ENCODE measurements at regions not wholly inside any gene's neighbourhood (a gene's known extent, or its start where the extent isn't known, plus 50 kb on each side); places are given as distances from the start of the nearest gene placed in this dataset.

DNA sequence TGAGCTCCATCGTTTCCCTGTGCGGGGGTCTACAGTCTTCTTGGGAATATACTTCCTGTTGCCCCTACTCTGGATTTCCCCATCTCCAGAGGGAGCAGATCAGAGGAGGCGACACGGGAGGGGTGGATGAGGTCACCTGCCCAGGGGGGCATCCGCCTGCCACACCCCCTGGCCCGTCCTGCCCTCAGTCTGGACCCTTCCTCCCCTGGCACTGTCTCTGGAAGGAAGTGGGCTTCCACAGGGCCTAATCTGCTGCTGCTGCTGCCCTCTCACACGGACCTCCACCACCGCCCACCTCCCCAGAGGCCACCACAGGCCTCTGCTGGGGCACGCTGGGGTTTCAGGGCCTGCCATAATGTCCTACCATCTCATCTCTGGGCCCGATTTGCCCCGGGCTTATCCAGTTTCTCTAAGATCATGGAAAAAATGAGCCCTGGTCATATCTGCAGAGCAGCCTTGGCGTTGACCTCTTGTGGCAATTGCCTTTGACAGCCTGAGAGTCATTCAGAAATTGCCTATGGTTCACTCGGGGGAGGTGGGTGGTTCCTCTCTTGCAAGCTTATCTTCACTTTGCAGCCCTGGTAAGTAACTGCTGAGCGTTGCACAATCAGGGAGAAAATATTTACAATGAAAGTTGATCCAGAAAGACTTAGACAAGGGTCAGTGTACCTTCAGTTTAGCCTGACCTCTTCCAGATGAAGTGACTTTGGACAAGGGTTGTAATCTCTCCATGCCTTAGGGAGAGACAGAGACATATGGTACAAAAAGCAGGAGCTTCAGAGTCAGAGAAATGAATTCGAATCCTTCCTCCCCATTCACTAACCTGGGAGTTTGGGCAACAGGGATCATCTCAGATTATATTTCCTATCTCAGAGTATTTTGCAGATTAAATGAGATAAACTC is 252.4 kb downstream of the TOMM20 start:
- DNase-seq = peak; percentile 28

DNA sequence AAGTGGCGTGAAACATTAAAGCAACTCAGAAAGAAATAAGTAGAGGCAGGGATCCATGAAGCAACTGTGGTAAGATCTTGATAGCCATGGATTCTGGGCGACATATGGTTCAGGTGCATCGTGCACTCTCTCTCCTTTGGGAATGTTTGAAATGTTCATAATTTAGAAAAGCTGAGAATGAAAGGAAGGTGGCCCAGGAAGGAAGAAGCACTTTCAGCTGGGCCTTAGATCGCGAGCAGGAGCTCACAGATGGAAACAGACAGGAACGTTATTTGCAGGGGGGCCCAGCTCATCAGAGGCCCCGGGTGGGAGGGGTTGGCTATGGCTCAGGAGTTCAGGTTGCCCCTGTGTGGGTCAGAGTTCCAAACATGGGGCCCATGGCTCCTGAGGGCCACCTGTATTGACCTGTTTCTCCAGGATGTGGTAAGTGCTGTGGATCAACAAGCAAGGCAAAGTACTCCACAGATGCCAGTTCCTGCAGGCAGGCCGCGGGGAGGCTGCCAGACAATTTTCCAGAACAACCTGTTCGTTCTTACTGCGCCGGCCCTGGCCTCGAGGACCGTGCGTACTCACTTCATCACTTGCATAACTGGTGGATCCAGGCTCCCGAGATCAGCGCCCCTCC is 253.2 kb downstream of the TOMM20 start:
- DNase-seq = no peak

DNA sequence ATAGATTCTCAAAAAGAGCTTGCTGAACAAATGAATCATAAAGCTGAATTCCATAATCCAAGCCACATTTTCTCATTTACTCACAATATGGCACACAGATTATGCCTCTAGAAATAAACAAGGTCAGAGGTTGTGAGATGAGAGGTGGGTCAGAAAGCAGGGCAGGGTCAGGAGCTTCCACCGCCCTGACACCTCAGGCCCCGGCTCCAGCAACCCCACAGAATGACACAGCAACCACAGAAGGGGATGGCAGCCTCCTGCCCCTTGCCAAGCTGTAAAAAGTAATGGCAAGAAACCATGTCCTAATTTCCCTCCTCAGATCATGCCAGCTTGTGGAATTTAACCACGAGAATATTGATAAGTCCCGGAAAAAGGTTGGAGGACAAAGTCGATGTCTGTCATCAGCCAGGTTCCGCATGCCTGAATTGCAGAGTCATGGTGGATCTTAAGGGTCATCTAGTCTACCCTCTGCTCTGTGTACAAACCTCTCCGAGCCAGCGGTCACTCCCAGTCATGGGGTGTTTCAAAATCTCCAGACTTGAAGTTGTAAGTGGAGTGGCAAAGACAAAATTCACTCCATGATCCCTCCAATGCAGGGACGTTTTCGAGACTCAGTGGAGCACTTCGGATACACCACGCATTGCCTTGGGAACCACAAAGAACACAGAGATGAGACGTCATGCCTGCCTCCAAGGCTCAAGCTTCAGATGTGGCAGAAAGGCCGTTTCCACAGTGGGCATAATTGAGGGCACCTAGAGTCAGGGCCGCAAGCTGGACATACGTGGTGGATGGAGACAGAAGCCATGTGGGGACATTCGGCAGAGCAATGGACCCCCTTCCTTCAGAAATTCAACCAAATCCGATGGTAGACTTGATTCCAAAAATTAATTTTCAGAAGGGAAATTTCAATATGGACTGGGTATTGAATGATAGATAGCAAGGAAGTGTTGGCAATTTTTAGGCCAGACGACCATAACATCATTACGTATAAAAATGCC is 254.0 kb downstream of the TOMM20 start:
- DNase-seq = peak; percentile 23

DNA sequence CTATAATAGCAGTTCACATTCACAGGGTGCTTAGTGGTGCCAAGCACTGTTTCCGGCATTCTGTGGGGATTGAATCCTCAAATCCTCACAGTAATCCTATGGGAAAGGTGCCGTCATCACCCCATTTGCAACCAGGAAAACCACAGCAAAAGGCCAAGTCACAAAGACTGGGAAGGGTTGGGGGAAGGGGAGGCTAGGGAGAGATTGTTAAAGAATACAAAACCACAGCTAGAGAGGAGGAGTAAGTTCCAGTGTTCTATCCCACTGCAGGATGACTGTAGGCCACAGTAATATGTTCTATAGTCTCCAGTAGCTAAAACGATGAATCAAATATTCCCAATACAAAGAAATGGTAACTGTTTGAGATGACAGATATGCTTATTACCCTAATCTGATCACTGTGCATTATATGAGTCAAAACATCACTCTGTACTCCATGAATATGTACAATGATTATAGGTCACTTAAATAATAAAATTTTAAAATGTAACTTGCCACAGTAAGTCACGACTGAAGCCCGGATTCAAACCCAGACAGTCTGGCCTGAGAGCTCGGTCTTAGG is 256.8 kb downstream of the TOMM20 start:
- no peak for DNase-seq

DNA sequence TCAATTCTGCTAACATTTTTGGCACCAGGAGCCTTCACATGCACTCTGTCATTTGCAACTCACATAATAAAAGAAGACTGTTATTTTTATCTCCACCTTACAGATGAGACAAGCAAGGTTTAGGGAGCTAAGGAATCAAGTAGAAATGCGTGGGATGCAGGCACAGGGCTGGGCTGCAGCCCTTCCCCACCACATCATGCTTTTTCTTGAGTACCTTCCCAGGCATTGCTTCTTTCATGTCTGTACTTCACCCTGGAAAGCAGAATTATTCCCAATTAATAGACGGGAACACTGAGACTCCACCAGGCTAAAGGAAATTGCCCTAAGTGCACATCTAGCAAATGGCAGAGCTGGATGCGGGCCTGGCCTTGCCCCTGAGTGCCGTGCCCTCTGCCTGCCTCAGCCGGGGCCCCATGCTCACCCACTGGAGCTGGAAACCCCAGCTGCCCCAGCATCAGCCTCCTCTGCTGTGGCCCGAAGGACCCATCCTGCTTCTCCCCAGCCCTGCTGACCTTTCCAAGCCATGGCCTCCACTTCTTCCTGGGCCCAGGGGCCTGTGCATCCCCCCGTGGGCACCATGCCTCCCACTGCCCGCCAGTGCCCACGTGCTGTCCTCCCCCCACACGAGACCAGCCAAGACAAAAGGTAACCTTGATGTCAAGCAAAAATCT is 257.5 kb downstream of the TOMM20 start:
- DNase-seq = no peak

DNA sequence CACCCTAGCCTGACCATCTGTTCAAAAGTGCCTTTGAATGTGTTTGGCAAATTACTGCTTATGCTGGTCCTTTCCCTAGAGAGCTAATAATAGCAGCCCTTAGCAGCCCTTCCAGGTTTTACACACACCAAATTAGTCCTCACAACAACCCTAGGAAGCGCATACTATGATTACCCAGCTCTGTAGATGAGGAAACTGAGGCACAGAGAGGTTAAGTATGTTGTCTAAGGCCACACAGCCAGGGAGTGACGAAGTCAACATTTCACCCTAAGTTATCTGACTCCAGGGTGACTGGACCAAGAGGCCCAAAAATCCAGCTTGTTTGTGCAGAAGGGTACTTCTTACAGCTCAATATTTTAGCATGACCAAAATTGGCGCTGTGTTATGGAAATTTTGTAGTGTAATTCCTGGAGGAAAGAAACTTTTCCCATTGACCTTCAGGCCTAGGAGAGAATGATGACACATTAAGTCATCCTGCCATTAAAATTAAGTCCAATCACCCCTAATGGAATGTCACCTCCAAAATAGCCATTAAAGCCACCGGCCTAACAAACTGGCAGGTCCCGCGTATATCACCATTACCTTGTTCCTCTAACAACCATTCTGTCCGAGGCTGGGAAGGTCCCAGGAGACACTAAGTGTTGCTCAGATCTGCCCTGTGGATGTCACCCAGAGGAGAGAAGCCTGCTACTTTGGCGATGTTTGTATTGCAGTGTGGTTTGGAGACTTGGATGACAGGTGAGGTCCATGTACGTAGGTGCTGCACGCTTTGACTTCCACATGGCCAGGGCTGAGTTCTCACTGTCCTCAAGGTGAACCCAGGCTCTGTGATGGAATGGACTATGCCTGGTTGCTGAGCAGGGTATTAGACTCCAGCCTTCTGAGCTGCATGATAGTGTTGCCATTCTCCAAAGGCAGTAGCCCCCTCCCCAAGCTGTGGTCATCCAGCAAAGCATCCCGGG is 258.3 kb downstream of the TOMM20 start:
- no peak for DNase-seq

DNA sequence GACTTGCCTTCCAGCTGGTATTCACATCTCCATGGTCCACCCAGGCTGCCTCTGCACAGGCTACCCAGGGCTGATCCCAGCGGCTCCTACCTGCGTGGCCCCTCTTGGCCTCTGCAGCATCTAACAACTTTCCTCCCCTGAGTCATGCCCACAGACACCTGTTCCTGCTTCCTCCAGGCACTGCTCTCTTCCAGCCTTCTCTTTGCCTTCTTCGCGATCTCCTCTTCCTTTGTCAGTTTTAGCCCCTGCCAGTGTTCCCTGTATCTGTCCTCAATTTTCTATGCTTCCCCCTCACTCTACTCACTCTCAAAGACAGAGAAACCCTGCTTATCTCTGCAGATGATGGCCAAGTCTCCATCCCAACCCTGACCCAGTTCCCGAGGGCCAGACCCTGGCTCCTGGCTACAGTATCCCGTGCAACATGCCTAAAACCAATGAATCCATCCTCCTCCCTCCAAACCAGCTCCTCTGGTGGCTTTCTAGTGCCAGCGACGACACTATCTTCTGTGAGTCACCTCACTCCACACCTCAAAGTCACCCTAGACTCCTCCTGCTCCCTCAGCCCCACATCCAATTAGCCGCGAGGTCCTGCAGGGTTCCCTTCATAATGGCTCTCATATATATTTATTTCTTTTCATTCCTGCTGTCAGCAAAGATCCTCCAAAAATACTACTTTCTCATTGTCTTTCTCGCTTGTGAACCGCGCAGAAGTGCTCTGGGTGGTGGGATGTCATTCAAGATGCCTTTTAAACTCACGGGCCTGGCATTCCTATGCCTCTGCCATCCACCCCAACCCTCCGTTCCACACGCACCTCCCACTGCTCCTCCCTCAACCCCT is 259.2 kb downstream of the TOMM20 start:
- no peak for DNase-seq

DNA sequence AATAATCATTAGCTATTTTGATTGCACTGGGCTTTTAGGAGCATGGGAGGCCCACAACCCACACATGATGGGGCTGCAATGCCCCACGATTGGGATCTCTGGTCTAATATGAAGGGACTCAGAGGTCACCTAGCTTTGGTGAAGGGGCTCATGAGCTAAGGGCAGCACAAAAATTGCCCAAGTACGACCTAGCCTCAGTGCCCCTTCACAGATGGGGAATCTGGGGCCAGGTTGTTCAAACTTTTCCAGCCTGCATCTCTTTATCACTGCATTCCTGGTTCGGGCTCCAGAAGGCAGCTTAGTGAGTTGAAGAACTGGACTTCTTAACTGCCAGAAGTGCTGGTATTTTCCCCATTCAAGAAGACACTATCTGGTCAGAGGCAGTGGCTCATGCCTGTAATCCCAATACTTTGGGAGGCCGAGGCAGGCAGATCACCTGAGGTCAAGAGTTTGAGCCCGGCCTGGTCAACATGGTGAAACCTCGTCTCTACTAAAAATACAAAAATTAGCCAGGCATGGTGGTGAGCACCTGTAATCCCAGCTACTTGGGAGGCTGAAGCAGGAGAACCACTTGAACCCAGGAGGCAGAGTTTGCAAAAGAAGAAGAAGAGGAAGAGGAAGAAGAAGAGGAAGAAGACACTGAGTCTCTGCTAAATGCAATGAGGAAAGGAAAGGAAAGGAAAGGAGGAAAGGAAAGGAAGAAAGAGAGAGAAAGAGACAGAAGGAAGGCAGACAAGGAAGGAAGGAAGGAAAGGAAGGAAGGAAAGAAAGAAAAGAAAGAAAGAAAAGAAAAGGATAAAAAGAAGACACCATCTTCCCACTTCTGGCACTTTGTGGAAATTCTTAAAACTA is 258.5 kb upstream of the IRF2BP2 start:
- no peak for DNase-seq

DNA sequence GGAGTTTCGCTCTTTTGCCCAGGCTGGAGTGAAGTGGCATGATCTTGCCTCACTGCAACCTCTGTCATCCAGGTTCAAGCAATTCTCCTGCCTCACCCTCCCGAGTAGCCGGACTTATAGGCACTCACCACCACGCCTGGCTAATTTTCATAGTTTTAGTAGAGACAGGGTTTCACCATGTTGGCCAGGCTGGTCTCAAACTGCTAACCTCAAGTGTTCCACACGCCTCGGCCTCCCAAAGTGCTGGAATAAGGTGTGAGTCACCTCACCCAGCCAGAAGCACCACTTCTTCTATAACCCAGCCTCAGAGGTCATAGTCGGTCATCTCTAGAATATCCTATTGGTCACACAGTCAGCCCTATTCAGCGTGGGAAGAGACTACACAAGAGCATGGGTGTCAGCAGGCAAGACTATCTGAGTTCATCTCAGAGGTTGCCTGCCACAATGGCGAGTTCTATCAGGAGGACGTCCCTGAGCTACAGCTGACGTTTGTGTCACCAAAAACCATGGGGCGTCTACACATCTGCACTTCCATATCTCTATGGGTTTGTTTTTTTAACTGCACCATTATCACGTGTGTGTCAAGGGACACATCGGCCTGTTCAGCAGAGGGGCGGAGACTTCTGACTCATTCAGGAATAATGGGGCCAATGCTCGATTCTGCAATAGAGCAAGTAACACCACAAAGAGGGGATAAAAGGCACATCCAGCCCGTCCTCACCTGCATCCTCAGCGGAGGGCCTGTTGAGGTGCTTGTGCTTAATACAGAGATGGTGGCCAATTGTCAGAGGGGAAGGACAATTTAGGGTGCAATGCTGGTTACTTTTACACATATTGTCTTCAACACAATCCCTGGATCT is 256.3 kb upstream of the IRF2BP2 start:
- peak; percentile 72 for DNase-seq

DNA sequence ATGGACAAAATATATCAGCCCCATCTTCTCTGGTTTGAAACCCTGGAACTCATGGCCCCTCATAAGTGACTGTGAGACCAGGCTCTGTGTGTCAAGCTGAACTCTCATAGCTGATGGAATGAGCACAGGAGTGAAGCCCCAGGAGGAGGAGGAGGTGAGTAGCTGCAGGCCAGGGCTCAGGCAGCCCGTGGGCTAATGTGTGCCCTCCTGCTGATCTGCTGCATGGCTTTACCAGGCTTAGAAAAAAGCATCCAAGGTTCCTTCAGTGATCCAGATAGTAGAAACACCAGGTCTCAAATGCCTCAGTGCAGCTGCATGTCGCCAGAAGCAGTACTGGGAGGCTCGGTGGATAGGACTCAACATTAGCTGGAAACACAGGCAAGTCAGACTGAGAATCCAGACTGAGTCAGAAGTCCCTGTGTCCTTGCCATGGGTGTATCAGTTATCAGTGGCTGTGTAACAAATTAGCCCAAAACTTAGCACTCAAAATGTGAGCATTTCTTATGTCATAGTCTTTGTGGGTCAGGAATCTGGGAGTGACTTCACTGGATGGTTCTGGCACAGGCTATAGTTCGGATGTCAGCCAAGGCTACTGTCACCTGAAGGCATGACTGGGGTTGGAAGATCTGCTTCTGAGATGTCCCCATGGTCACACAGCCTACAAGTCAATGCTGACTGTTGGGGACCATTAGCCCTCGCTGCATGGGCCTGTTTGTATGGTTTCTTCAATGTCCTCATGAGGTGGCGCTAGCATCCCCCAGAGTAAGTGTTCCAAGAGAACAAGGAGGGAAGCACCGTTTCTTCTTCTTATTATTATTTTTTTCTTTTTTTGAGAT is 255.4 kb upstream of the IRF2BP2 start:
- no peak for DNase-seq

DNA sequence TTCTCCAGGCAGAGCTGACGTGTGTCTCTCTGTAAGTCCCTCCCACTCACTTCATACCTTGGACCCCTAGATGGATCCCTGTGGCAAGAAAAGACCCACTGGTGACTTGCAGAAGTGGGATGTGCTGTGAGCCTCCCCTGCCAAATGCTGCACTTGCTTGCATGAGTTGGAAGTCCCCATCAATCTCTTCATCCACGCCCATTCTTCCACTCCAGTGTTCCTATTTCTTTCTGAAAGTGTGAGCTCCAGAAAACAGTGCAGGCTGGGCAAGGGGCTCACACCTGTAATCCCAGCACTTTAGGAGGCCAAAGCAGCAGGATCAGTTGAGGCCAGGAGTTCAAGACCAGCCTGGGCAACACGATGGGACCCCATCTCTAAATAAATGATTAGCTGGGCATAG is 254.1 kb upstream of the IRF2BP2 start:
- no peak for DNase-seq

DNA sequence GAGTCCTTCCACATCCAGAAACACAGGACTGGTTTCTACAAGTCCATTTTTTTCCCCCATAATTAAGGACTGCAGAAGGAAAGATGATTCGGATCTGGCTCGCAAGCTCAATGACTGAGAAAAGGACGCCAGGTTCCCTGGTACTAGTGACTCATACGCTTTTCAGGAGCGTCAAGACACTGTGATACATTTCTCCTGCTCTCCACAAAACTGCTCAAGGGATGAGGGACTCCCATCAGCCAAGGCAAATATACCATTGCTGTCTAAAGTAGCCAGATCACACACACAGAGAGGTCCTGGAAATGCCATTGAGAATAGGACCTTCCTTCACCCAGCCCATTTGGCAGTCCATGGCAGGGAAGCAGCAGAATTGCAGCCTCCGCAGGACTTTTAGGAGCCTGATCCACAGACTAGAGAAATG is 253.6 kb upstream of the IRF2BP2 start:
- no peak for DNase-seq

DNA sequence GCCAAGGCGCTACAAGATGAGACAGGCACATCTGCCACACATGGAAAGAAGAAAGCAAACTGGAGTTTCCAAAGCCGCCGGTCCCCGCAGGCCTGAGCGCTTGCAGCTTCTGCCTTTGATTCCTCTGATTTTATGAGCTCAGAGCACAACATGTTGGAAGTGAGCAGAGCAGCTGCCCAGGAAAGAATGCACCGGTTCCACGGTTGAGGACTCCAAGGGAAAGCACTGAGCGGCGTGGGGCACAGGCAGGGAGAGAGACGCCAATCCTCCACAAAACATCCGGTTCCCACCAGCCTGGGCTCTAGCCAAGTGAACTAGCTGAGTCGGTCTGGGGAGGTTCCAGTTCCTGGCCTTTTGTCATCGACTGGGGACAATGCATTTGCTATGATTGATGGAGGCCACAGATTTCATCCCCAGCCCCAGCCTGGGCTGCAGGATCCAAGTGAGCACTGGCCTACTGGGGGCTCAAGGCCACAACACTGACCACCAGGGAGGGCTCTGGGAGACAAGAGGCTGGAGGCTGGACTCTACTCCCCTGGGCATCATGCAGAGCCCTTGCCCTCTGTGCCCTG is 253.1 kb upstream of the IRF2BP2 start:
- no peak for DNase-seq

DNA sequence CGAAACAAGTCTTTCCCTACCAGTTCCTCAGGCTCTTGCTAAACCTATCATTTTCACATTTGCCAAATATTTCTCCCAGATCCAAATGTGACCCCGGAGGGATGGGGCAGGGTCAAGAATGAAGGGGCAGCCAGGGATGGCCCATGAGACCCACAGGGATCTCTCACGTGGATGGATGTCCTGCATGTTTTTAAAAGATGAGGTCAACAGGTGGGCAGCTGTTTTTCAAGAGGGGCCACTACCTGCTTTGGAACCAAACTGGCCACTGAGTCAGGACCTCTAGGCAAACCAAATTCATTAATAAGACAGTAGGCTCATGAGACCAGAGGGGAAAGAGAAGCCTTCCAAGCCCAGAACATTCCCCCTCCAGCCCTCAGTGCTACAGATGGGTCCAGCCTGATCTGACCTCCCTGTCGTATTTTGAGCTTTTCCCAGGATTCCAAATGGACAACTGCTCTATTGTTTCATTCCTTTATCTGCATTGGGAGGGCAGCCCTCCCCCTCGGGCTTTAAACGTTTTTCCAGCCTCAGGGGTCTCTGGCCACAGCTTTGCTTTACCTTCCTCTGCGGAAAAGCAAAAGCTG is 252.5 kb upstream of the IRF2BP2 start:
- no peak for DNase-seq

DNA sequence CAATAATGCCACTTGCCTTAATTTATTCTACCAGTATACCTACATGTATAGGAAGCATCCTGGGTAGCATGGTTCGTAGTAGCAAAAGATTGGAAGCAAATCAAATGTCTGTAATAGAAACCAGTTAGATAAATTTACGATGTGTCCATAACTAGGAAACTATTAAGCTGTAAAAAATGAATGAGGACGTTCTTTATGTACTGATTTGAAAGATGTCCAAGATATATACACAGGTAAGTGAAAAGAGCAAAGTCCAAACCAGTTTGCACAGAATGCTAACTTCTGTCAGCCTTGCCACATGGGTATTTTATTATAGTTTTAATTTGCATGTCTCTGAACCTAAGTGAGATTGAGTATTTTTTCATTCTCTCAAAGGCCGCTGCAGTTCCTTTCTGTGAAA is 251.8 kb upstream of the IRF2BP2 start:
- DNase-seq = no peak

DNA sequence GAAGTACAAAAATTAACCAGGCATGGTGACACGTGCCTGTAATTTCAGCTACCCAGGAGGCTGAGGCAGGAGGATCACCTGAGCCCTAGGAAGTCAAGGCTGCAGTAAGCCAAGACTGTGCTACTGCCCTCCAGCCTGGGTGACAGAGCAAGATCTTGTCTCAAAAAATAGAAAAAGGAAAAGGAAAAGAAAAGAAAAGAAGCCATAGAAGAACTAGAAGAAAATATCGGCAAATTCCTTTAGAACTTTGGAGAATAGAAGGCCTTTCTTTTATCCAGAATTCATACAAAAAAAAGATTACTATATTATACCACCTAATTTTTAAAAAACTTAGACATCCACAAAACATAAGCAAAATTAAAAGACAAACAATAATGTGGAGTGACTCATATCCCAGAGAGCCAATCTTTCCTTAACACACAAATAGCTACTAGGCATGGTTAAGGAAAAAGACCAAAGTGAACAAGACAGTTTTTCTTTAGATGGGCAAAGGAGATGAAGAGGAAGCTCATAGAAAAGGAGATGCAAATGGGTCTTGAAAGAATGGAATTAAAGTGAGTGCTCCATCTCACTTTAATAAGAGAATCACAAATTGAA is 251.1 kb upstream of the IRF2BP2 start:
- no peak for DNase-seq
